ENCODE measurements at regions not wholly inside any gene's neighbourhood (a gene's known extent, or its start where the extent isn't known, plus 50 kb on each side); places are given as distances from the start of the nearest gene placed in this dataset.

DNA sequence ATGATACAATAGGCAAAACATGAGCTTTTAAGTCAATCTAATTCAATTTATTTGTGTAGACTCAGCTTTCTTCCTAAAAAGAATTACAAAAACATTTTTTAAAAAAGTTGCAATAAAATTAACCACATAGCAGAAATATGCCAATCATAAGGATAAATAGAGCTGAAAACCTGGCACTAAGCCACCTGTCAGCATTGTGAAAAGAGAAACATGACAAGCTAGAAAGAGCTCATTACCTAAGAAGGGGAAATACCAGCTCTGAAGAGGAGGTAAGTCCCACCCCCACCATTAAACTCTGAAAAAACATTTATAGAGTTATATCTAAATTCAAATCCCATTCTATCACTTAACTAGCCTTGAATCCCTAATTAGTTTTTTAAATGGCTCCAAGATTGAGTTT lies 372.9 kb downstream of the OSTF1 start:
- TF ChIP-seq, protein P1, sequence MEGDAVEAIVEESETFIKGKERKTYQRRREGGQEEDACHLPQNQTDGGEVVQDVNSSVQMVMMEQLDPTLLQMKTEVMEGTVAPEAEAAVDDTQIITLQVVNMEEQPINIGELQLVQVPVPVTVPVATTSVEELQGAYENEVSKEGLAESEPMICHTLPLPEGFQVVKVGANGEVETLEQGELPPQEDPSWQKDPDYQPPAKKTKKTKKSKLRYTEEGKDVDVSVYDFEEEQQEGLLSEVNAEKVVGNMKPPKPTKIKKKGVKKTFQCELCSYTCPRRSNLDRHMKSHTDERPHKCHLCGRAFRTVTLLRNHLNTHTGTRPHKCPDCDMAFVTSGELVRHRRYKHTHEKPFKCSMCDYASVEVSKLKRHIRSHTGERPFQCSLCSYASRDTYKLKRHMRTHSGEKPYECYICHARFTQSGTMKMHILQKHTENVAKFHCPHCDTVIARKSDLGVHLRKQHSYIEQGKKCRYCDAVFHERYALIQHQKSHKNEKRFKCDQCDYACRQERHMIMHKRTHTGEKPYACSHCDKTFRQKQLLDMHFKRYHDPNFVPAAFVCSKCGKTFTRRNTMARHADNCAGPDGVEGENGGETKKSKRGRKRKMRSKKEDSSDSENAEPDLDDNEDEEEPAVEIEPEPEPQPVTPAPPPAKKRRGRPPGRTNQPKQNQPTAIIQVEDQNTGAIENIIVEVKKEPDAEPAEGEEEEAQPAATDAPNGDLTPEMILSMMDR (IDR thresholded peaks at IDR 0.05; ENCODE audit: insufficient read depth, low read depth, low read length) = no peak
- DNase-seq (ENCODE audit: low read depth) = no peak
- no peak overlapping the region for H3K4me3 ChIP-seq (ENCODE audit: low read depth, low read length)

DNA sequence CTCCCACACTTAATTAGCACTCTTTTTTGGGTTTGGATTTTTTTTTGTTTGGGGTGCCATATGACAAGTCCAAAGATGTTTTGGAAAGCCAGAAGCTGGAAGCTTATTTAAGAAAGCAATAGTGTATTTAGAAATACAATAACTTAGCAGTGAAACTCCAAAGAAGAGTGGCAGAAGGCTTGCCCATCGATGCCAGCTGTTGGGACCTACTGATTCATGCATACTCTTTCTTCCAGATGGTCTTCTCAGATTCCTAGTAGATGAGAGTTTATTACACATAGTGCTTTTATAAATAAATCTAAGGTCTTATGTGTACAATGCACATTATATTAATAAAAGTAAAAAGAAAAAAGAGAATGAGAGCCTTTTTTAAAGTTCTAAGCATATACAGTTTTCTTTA lies 374.6 kb downstream of the OSTF1 start:
- H3K4me3 ChIP-seq (ENCODE audit: low read depth, low read length) = no peak overlapping the region
- no peak for DNase-seq (ENCODE audit: low read depth)
- TF ChIP-seq, protein P1 (IDR thresholded peaks at IDR 0.05; ENCODE audit: insufficient read depth, low read depth, low read length) = no peak

DNA sequence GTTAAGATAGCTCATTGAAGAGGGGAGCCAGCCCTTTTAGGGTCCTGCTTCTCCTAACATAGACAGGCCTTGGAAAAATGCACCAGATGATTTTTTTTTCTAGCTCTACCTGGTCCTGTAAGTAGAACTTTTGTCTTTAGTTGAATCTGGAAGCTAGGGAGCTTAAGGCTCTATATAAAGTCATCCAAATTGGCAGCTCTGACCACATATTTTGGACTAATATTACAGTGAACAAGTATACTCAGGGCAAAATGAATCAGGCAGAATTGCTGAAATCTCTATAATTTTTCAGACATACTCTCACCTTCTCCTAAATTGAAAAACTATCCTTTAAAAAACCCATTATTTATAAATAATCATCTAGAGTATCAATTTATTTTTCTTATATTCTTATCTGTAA lies 375.6 kb downstream of the OSTF1 start:
- TF ChIP-seq, protein P1 (IDR thresholded peaks at IDR 0.05; ENCODE audit: insufficient read depth, low read depth, low read length) = no peak
- no peak for DNase-seq (ENCODE audit: low read depth)
- no peak overlapping the region for H3K4me3 ChIP-seq (ENCODE audit: low read depth, low read length)

DNA sequence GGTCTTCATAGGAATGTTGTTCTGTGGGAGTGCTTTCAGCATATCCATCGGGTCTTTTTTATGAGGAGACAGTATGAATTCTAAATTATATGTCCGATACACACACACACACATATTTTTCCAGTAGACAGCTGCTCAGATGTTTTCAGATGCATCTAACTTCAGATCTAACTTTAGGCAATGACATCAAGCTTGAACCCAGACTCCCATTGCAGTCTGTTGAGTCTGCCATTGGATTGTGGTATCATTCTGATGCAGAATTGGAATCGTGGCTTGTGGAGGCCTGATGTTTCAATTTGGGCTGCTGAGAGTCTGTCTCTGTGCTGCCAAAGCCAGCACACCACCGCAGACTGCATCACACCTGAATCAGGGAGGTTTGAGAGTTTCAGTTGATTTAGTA lies 376.4 kb downstream of the OSTF1 start:
- TF ChIP-seq, protein P1 (IDR thresholded peaks at IDR 0.05; ENCODE audit: insufficient read depth, low read depth, low read length) = no peak
- DNase-seq (ENCODE audit: low read depth) = no peak
- no peak overlapping the region for H3K4me3 ChIP-seq (ENCODE audit: low read depth, low read length)

DNA sequence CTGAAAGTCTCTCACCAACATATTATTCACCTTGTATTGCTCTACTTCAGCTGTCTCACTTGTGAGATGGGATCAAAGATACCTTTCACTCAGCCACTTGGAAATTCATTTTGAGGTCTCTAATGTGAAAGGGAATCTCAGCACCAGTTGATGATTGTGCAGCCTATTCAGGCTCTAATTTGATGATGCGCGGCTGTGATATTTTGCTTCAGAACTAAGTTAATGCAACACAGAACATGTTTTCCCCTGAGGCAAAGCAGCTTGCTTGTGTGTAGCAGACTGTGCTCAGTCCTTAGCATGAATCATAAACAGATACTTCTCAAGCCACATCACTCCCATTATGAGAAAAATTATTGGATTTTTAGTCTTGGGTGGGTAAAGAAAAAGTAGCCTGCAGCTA lies 378.8 kb downstream of the OSTF1 start:
- TF ChIP-seq, protein P1 (IDR thresholded peaks at IDR 0.05; ENCODE audit: insufficient read depth, low read depth, low read length) = no peak
- H3K4me3 ChIP-seq (ENCODE audit: low read depth, low read length) = no peak overlapping the region
- no peak for DNase-seq (ENCODE audit: low read depth)

DNA sequence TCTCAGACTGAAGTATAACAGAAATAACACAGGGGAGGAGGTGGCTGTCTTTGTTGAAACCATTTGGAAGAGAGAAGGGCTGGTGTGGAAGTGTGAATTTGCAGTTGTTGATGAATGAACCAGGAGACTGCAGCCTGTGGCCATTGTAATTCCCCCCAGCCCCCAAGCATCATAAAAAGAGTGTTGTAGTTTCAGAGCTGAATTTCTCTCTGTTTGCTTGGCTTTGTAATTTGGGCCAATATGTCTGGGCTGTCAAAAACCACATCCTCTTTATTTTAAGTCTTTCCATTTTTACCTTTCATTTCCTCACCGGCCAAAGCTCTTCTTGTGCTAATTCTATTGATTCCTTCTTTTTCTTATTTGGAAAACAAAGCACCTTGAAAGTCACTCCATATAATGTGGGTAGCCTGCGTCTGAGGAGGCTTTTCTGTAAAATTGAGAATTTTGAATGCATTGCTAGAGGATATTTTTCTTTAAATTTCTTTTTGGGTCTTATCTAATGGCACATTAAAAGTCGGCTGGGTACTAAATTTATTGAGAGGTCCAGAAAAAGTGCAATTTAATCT lies 383.3 kb downstream of the OSTF1 start:
- no peak for DNase-seq (ENCODE audit: low read depth)
- TF ChIP-seq, protein P1 (IDR thresholded peaks at IDR 0.05; ENCODE audit: insufficient read depth, low read depth, low read length) = no peak
- no peak overlapping the region for H3K4me3 ChIP-seq (ENCODE audit: low read depth, low read length)

DNA sequence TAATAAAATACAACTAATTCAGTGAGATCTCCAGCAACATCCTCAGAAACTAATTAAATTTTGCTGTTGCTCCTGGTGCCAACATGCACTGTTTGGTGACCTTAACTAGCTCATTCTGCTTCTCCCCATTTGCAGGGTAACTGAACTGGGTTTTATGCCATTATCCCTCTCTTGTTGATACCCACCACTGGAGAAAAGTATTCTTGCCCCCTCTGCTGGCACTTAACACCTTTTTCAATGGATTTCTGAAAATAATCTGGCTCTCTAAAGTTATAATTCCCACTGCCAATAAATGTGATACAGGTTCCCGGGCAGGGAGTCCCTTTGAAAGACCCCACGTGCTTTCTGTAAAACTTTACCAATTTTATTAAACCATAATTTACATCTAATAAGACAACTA lies 394.3 kb downstream of the OSTF1 start:
- no peak overlapping the region for H3K4me3 ChIP-seq (ENCODE audit: low read depth, low read length)
- no peak for DNase-seq (ENCODE audit: low read depth)
- TF ChIP-seq, protein P1 (IDR thresholded peaks at IDR 0.05; ENCODE audit: insufficient read depth, low read depth, low read length) = no peak

All from fibroblast of villous mesenchyme (primary cell).